SK-N-SH (cell line): ENCODE measurements at regions not wholly inside any gene's neighbourhood (a gene's known extent, or its start where the extent isn't known, plus 50 kb on each side); places are given as distances from the start of the nearest gene placed in this dataset.

Experiments used
- CTCF ChIA-PET: fragments of 300-600, 350-600 bp; formaldehyde crosslinking; extraction: SDS; loops from one replicate; lab custom pipeline; 2021; lab: Yijun Ruan, JAX
- POLR2A ChIA-PET: fragments of 350-600 bp; sonication (Branson Sonifier 250); formaldehyde crosslinking; extraction: SDS; loops from one replicate; lab custom pipeline; 2020; ENCODE audit warnings: antibody characterized with exemption, inconsistent platforms; lab: Yijun Ruan, JAX
- DNase-seq: peaks from one replicate; pipeline ENCODE4 v3.0.0; 2012
- H2AFZ ChIP-seq: fragments of 200-600 bp; sonication (generic); 2 replicates; pipeline ENCODE4 v1.8.1; 2016; ENCODE audit warnings: antibody characterized with exemption, mild to moderate bottlenecking, low read depth
- H3F3A ChIP-seq: fragments of 200-600 bp; sonication (generic); replicated peaks from 2 replicates; pipeline ENCODE3; 2016; ENCODE audit warnings: antibody characterized with exemption, mild to moderate bottlenecking; ENCODE audit not compliant: insufficient read depth
- H3K27ac ChIP-seq, 2 experiments: fragments of 200-500 bp in 1 of 2; fragments of 200-600 bp in 1 of 2; sonication (Bioruptor generic) in 1 of 2; sonication (generic), shearing (Covaris generic) in 1 of 2; 2 replicates each; pipeline versions ENCODE4 v1.5.1 to v1.6.1; 2014 to 2016; ENCODE audit warnings: low read depth in 2 of 2, inconsistent platforms in 1 of 2, low read length in 1 of 2, mild to moderate bottlenecking in 1 of 2, mixed read lengths in 1 of 2
- H3K27me3 ChIP-seq: fragments of 200-600 bp; sonication (generic), shearing (Covaris generic); 2 replicates; pipeline ENCODE4 v1.6.1; 2016; ENCODE audit warnings: mixed run types; ENCODE audit not compliant: insufficient read depth
- H3K36me3 ChIP-seq, 2 experiments: fragments of 200-500 bp in 1 of 2; fragments of 200-600 bp in 1 of 2; sonication (Bioruptor generic) in 1 of 2; sonication (generic) in 1 of 2; replicated peaks in 1 of 2; 2 replicates each; pipeline versions ENCODE3 to v1.5.1; 2014 to 2016; ENCODE audit warnings: low read length in 1 of 2, mild to moderate bottlenecking in 1 of 2; ENCODE audit not compliant: insufficient read depth in 2 of 2, control insufficient read depth in 1 of 2
- H3K4me1 ChIP-seq, 2 experiments: fragments of 200-500 bp in 1 of 2; fragments of 200-600 bp in 1 of 2; sonication (Bioruptor generic) in 1 of 2; sonication (generic), shearing (Covaris generic) in 1 of 2; 2 replicates each; pipeline versions ENCODE4 v1.5.1 to v1.6.1; 2014 to 2016; ENCODE audit warnings: low read depth in 1 of 2, low read length in 1 of 2, mixed run types in 1 of 2; ENCODE audit not compliant: insufficient read depth in 2 of 2, control insufficient read depth in 1 of 2
- H3K4me2 ChIP-seq: fragments of 200-600 bp; sonication (generic), shearing (Covaris generic); 2 replicates; pipeline ENCODE4 v1.6.1; 2017; ENCODE audit warnings: mixed run types
- H3K4me3 ChIP-seq, 2 experiments: fragments of 200-500 bp in 1 of 2; fragments of 200-600 bp in 1 of 2; sonication (Bioruptor generic) in 1 of 2; sonication (generic), shearing (Covaris generic) in 1 of 2; 2 replicates each; pipeline versions ENCODE4 v1.5.1 to v1.8.1; 2014 to 2016; ENCODE audit warnings: low read depth in 2 of 2, inconsistent platforms in 1 of 2, low read length in 1 of 2, mild to moderate bottlenecking in 1 of 2, mixed read lengths in 1 of 2, moderate library complexity in 1 of 2
- H3K79me2 ChIP-seq: fragments of 200-600 bp; sonication (generic); 2 replicates; pipeline ENCODE4 v1.8.1; 2017; ENCODE audit warnings: mild to moderate bottlenecking; ENCODE audit not compliant: insufficient read depth
- H3K9ac ChIP-seq: fragments of 200-600 bp; sonication (generic); 2 replicates; pipeline ENCODE4 v1.6.1; 2017; ENCODE audit warnings: mixed run types
- H3K9me2 ChIP-seq: fragments of 200-600 bp; sonication (generic); 2 replicates; pipeline ENCODE4 v1.6.1; 2017; ENCODE audit warnings: mixed run types
- H3K9me3 ChIP-seq: fragments of 200-600 bp; sonication (generic); 2 replicates; pipeline ENCODE4 v1.6.1; 2017; ENCODE audit warnings: mixed run types, mild to moderate bottlenecking, moderate library complexity
- H4K20me1 ChIP-seq: fragments of 200-600 bp; sonication (generic); 2 replicates; pipeline ENCODE4 v1.6.1; 2017; ENCODE audit warnings: mild to moderate bottlenecking, mixed run types; ENCODE audit not compliant: insufficient read depth
- EP300 ChIP-seq, 2 experiments: IDR thresholded peaks; 2 replicates each; pipeline versions ENCODE4 v1.4.0 to v1.6.1; 2012; ENCODE audit warnings: borderline replicate concordance in 1 of 2, low read depth in 1 of 2, low read length in 1 of 2
- EZH2phosphoT487 ChIP-seq: fragments of 200-600 bp; sonication (generic); IDR thresholded peaks from 2 replicates; pipeline ENCODE4 v1.6.1; 2017; ENCODE audit warnings: low read depth, mixed run types, mild to moderate bottlenecking, antibody characterized with exemption, moderate library complexity, borderline replicate concordance
- FOSL2 ChIP-seq: IDR thresholded peaks from 2 replicates; pipeline ENCODE4 v1.4.0; 2012; ENCODE audit warnings: low read depth, mild to moderate bottlenecking, moderate library complexity, borderline replicate concordance
- FOXJ3 ChIP-seq: sonication (generic); formaldehyde crosslinking; IDR thresholded peaks from 2 replicates; pipeline ENCODE4 v1.5.1; 2020; ENCODE audit warnings: mild to moderate bottlenecking, missing genetic modification reagents
- FOXM1 ChIP-seq: IDR thresholded peaks from 2 replicates; pipeline ENCODE4 v1.4.0; 2012; ENCODE audit warnings: low read depth, mild to moderate bottlenecking
- GABPA ChIP-seq: IDR thresholded peaks from 2 replicates; pipeline ENCODE4 v1.4.0; 2012; ENCODE audit warnings: low read depth, mild to moderate bottlenecking
- JUND ChIP-seq: IDR thresholded peaks from 2 replicates; pipeline ENCODE4 v1.4.0; 2012
- MEF2A ChIP-seq: IDR thresholded peaks from 2 replicates; pipeline ENCODE4 v1.4.0; 2012; ENCODE audit warnings: low read depth, borderline replicate concordance
- MXI1 ChIP-seq: IDR thresholded peaks from 2 replicates; pipeline ENCODE4 v1.6.1; 2012; ENCODE audit warnings: mild to moderate bottlenecking, low read depth, low read length, improper control_type of control experiment
- NFIC ChIP-seq: IDR thresholded peaks from 2 replicates; pipeline ENCODE4 v1.4.0; 2012; ENCODE audit warnings: borderline replicate concordance
- NRF1 ChIP-seq: IDR thresholded peaks from 2 replicates; pipeline ENCODE4 v1.6.1; 2012; ENCODE audit warnings: low read depth, mild to moderate bottlenecking, low read length
- POLR2AphosphoS5 ChIP-seq: IDR thresholded peaks from 2 replicates; pipeline ENCODE4 v1.6.1; 2012; ENCODE audit warnings: low read depth, low read length
- RFX5 ChIP-seq: IDR thresholded peaks from 2 replicates; pipeline ENCODE4 v1.6.1; 2012; ENCODE audit warnings: mild to moderate bottlenecking, improper control_type of control experiment, low read length
- SIN3A ChIP-seq: IDR thresholded peaks from 2 replicates; pipeline ENCODE4 v1.6.1; 2012; ENCODE audit warnings: low read depth, mild to moderate bottlenecking, low read length, moderate library complexity, borderline replicate concordance
- SMC3 ChIP-seq: IDR thresholded peaks from 2 replicates; pipeline ENCODE4 v1.6.1; 2012; ENCODE audit warnings: low read depth, low read length, improper control_type of control experiment
- TCF12 ChIP-seq: IDR thresholded peaks from 2 replicates; pipeline ENCODE4 v1.4.0; 2012
- YY1 ChIP-seq: IDR thresholded peaks from 2 replicates; pipeline ENCODE4 v1.4.0; 2012; ENCODE audit warnings: low read depth, mild to moderate bottlenecking
- ZBTB33 ChIP-seq: IDR thresholded peaks from 2 replicates; pipeline ENCODE4 v1.4.0; 2012; ENCODE audit warnings: low read depth, borderline replicate concordance
- WGBS: methylation state at CpG from one replicate; pipeline ENCODE4 v1.1.6; 2017; ENCODE audit warnings: low lambda C conversion rate; 5-methylcytosine and 5-hydroxymethylcytosine counted together
- TF ChIP-seq, protein P1 (sequence below): IDR thresholded peaks from 2 replicates; pipeline ENCODE4 v1.6.1; 2012; ENCODE audit warnings: mild to moderate bottlenecking, low read depth, low read length, moderate library complexity
- TF ChIP-seq, protein P2 (sequence below): IDR thresholded peaks from 2 replicates; pipeline ENCODE4; 2012

DNA sequence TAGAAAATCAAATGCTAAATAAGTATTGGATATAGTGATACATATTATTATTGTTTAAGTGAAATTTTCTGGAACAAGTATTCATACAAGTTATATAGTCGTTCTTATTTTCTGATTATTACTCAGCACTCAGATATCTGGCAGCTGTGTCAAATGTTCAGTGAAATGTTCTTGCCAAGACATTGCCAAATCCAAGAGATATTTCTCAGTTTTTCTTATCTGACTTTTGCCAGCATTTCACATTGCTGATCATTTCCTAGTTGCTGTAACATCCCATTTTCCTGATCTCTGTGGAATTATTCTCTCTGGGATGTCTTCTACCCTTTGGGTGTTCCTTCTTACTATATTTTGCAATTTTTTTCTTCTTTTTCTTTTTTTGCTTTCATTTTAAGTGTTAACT is 262.3 kb downstream of the KIF2B start:
- H3K9ac ChIP-seq: no peak overlapping the region
- H3K9me3 ChIP-seq: peaks cover 4% of the 10 kb centered on the region
- H3K36me3 ChIP-seq: no peaks in the 10 kb centered on the region
- ChIA-PET POLR2A (no interaction called here), CTCF (no interaction called here)
- WGBS: 4% methylated on average over 1 of the region's 1 CpG
- 0 out of 2 replicates have a peak, but pooled peaks cover 3% of the 10 kb centered on the region for H3K9me2 ChIP-seq
- no peaks in the 10 kb centered on the region for H3K4me1 ChIP-seq
- DNase-seq: no peak
- H3K4me2 ChIP-seq: no peak overlapping the region
- H4K20me1 ChIP-seq: no peaks in the 10 kb centered on the region
- H3K4me3 ChIP-seq: no peak overlapping the region
- no peaks in the 10 kb centered on the region for H3F3A ChIP-seq
- no peak overlapping the region for H2AFZ ChIP-seq
- no peak for TF ChIP-seq EZH2phosphoT487
- no peak for TF ChIP-seq FOXJ3 (CRISPR knock-in tag)
- no peak for TF ChIP-seq NRF1
- TF ChIP-seq TCF12: no peak
- TF ChIP-seq FOSL2: no peak
- no peak for TF ChIP-seq YY1
- no peak for TF ChIP-seq MXI1
- no peak for TF ChIP-seq SIN3A
- TF ChIP-seq, protein P1, sequence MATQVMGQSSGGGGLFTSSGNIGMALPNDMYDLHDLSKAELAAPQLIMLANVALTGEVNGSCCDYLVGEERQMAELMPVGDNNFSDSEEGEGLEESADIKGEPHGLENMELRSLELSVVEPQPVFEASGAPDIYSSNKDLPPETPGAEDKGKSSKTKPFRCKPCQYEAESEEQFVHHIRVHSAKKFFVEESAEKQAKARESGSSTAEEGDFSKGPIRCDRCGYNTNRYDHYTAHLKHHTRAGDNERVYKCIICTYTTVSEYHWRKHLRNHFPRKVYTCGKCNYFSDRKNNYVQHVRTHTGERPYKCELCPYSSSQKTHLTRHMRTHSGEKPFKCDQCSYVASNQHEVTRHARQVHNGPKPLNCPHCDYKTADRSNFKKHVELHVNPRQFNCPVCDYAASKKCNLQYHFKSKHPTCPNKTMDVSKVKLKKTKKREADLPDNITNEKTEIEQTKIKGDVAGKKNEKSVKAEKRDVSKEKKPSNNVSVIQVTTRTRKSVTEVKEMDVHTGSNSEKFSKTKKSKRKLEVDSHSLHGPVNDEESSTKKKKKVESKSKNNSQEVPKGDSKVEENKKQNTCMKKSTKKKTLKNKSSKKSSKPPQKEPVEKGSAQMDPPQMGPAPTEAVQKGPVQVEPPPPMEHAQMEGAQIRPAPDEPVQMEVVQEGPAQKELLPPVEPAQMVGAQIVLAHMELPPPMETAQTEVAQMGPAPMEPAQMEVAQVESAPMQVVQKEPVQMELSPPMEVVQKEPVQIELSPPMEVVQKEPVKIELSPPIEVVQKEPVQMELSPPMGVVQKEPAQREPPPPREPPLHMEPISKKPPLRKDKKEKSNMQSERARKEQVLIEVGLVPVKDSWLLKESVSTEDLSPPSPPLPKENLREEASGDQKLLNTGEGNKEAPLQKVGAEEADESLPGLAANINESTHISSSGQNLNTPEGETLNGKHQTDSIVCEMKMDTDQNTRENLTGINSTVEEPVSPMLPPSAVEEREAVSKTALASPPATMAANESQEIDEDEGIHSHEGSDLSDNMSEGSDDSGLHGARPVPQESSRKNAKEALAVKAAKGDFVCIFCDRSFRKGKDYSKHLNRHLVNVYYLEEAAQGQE: no peak
- no peak for TF ChIP-seq RFX5
- no peak for TF ChIP-seq NFIC
- no peak for TF ChIP-seq SMC3
- no peaks in the 10 kb centered on the region for H3K79me2 ChIP-seq
- H3K27me3 ChIP-seq: no peaks in the 10 kb centered on the region
- no peak overlapping the region for H3K27ac ChIP-seq

- H2AFZ ChIP-seq: no peak overlapping the region
- no peak overlapping the region for H3K9ac ChIP-seq
- no peaks in the 10 kb centered on the region for H3F3A ChIP-seq
- H3K9me3 ChIP-seq: no peaks in the 10 kb centered on the region; the same call in 1 of the 2 replicates
- no peak for DNase-seq
- H3K4me1 ChIP-seq: no peaks in the 10 kb centered on the region
- H3K4me3 ChIP-seq: no peak overlapping the region
- H3K9me2 ChIP-seq: no peaks in the 10 kb centered on the region
- 10% methylated on average over 5 of the region's 5 CpGs for WGBS
- H3K4me2 ChIP-seq: no peak overlapping the region
- no peaks in the 10 kb centered on the region for H3K27me3 ChIP-seq
- POLR2A ChIA-PET: no interaction called here
- no peaks in the 10 kb centered on the region for H3K36me3 ChIP-seq
- CTCF ChIA-PET: no interaction called here
- no peak overlapping the region for H3K27ac ChIP-seq
- no peaks in the 10 kb centered on the region for H3K79me2 ChIP-seq
- no peaks in the 10 kb centered on the region for H4K20me1 ChIP-seq
- no peak for TF ChIP-seq GABPA
- TF ChIP-seq POLR2AphosphoS5: no peak
- TF ChIP-seq, protein P2, sequence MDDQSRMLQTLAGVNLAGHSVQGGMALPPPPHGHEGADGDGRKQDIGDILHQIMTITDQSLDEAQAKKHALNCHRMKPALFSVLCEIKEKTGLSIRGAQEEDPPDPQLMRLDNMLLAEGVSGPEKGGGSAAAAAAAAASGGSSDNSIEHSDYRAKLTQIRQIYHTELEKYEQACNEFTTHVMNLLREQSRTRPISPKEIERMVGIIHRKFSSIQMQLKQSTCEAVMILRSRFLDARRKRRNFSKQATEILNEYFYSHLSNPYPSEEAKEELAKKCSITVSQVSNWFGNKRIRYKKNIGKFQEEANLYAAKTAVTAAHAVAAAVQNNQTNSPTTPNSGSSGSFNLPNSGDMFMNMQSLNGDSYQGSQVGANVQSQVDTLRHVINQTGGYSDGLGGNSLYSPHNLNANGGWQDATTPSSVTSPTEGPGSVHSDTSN: no peak
- no peak for TF ChIP-seq FOSL2
- TF ChIP-seq ZBTB33: no peak
- TF ChIP-seq MEF2A: no peak
- TF ChIP-seq FOXM1: no peak
- no peak for TF ChIP-seq TCF12
- TF ChIP-seq YY1: no peak
- no peak for TF ChIP-seq JUND
- no peak for TF ChIP-seq SMC3
- no peak for TF ChIP-seq NFIC
- TF ChIP-seq EP300 (IDR thresholded peaks at IDR 0.05; ENCODE audit: borderline replicate concordance in 1 of 2, low read depth in 1 of 2, low read length in 1 of 2): no peak
- TF ChIP-seq, all 33 proteins: peak for 0
Observed at GRCh38 chr17:54085934-54086333, 263.2 kb downstream of the KIF2B start.
